Endothelial cell of umbilical vein (primary cell): ENCODE measurements at regions not wholly inside any gene's neighbourhood (a gene's known extent, or its start where the extent isn't known, plus 50 kb on each side); places are given as distances from the start of the nearest gene placed in this dataset.

Experiments used
- BruUV-seq: library from RNA; stranded (reverse); fragments of 400-500 nt; replicated peaks from 2 replicates; lab custom pipeline; 2021; lab: Mats Ljungman, UMichigan
- CTCF ChIA-PET: fragments of 300-600, 350-600 bp; sonication (Branson Sonifier 250); formaldehyde crosslinking; loops from one replicate; lab custom pipeline; 2021; ENCODE audit warnings: antibody characterized with exemption, inconsistent platforms; lab: Charles Lee
- POLR2A ChIA-PET: fragments of 300-600, 350-600 bp; sonication (Branson Sonifier 250); formaldehyde crosslinking; loops from one replicate; lab custom pipeline; 2021; ENCODE audit warnings: antibody characterized with exemption, inconsistent platforms; lab: Charles Lee
- DNase-seq: peaks from one replicate; pipeline ENCODE4 v3.0.0-alpha.2; 2011; ENCODE audit warnings: low read depth, low spot score
- FAIRE-seq: peaks from 2 replicates; lab custom pipeline; 2011; peaks lifted over from hg19 to GRCh38; lab: Jason Lieb, UNC
- H2AFZ ChIP-seq: 2 replicates; pipeline ENCODE4 v1.6.0; 2012; ENCODE audit warnings: low read depth, low read length, control low read depth, inconsistent platforms
- H3K27ac ChIP-seq: 2 replicates; pipeline ENCODE4 v1.5.1; 2011; ENCODE audit warnings: low read depth, mild to moderate bottlenecking, control low read depth, low read length, moderate library complexity; ENCODE audit not compliant: insufficient read depth
- H3K27me3 ChIP-seq, 2 experiments: 2 replicates each; pipeline versions ENCODE4 v1.6.0 to v1.6.1; 2011; ENCODE audit warnings: low read length in 2 of 2, mixed read lengths in 1 of 2; ENCODE audit not compliant: control insufficient read depth in 2 of 2, insufficient read depth in 2 of 2
- H3K36me3 ChIP-seq, 2 experiments: 2 replicates in 1 of 2; 3 replicates in 1 of 2; pipeline ENCODE4 v1.5.1; 2011; ENCODE audit warnings: low read length in 2 of 2, mild to moderate bottlenecking in 1 of 2, moderate library complexity in 1 of 2; ENCODE audit not compliant: control insufficient read depth in 2 of 2, insufficient read depth in 2 of 2; ENCODE audit errors: extremely low read depth in 1 of 2
- H3K4me1 ChIP-seq: 3 replicates; pipeline ENCODE4 v1.5.1; 2011; ENCODE audit warnings: mild to moderate bottlenecking, low read length; ENCODE audit not compliant: control insufficient read depth, insufficient read depth; ENCODE audit errors: extremely low read depth
- H3K4me2 ChIP-seq: 2 replicates; pipeline ENCODE4 v1.6.1; 2011; ENCODE audit warnings: low read length, control low read depth, mixed read lengths; ENCODE audit not compliant: insufficient read depth
- H3K4me3 ChIP-seq, 3 experiments: fragments of 200-600 bp in 1 of 3; sonication (generic), shearing (Covaris generic) in 1 of 3; replicated peaks in 1 of 3; 2 replicates each; pipeline ENCODE4 v1.5.1; 2011 to 2016; ENCODE audit warnings: control low read depth in 3 of 3, low read length in 3 of 3, mild to moderate bottlenecking in 2 of 3, inconsistent platforms in 1 of 3, low read depth in 1 of 3, moderate library complexity in 1 of 3; ENCODE audit not compliant: insufficient read depth in 1 of 3
- H3K79me2 ChIP-seq: 2 replicates; pipeline ENCODE4 v1.6.0; 2012; ENCODE audit warnings: low read length, inconsistent platforms; ENCODE audit not compliant: control insufficient read depth, insufficient read depth
- H3K9ac ChIP-seq: replicated peaks from 2 replicates; pipeline ENCODE3; 2011; ENCODE audit warnings: low read length, control low read depth; ENCODE audit not compliant: insufficient read depth; ENCODE audit errors: extremely low read depth
- H3K9me1 ChIP-seq: replicated peaks from 3 replicates; pipeline ENCODE4 v1.6.0; 2011; ENCODE audit warnings: mild to moderate bottlenecking, low read length; ENCODE audit not compliant: control insufficient read depth, insufficient read depth; ENCODE audit errors: extremely low read depth
- H3K9me3 ChIP-seq: replicated peaks from 2 replicates; pipeline ENCODE4 v1.5.1; 2012; ENCODE audit warnings: low read length, inconsistent platforms; ENCODE audit not compliant: control insufficient read depth, insufficient read depth
- H4K20me1 ChIP-seq: replicated peaks from 2 replicates; pipeline ENCODE3; 2011; ENCODE audit warnings: mild to moderate bottlenecking, low read length; ENCODE audit not compliant: control insufficient read depth, insufficient read depth; ENCODE audit errors: extremely low read depth
- EZH2 ChIP-seq: IDR thresholded peaks from 2 replicates; pipeline ENCODE4 v1.6.1; 2012; ENCODE audit warnings: borderline replicate concordance, low read depth, mild to moderate bottlenecking, moderate library complexity, low read length, inconsistent platforms; ENCODE audit not compliant: severe bottlenecking
- FOS ChIP-seq: IDR thresholded peaks from 2 replicates; pipeline ENCODE4 v1.6.1; 2011; ENCODE audit warnings: mild to moderate bottlenecking, low read length, moderate library complexity, borderline replicate concordance; ENCODE audit not compliant: insufficient read depth
- GATA2 ChIP-seq: IDR thresholded peaks from 2 replicates; pipeline ENCODE4 v1.7.0; 2011; ENCODE audit warnings: low read depth, mild to moderate bottlenecking, moderate library complexity, mixed read lengths, low read length; ENCODE audit not compliant: insufficient read length, insufficient read depth
- JUN ChIP-seq: IDR thresholded peaks from 2 replicates; pipeline ENCODE4 v1.6.1; 2011; ENCODE audit warnings: borderline replicate concordance, low read depth; ENCODE audit not compliant: insufficient read length, insufficient read depth
- MYC ChIP-seq: IDR thresholded peaks from one replicate; pipeline ENCODE4 v1.6.1; 2011; ENCODE audit warnings: mild to moderate bottlenecking, low read depth, low read length
- POLR2A ChIP-seq: IDR thresholded peaks from 2 replicates; pipeline ENCODE4 v1.6.1; 2012; ENCODE audit warnings: low read depth, mild to moderate bottlenecking, control low read depth, low read length
- POLR2AphosphoS5 ChIP-seq: IDR thresholded peaks from 2 replicates; pipeline ENCODE4 v1.6.1; 2012; ENCODE audit warnings: low read depth, mild to moderate bottlenecking, control low read depth, low read length, moderate library complexity; ENCODE audit not compliant: insufficient read depth
- dilution Hi-C: fragments of 300-500 bp; cut with MboI; formaldehyde crosslinking; loops from one replicate; pipeline ENCODE4 v1.15.0; 2019; ENCODE audit warnings: low sequenced_read_pairs; ENCODE audit not compliant: extremely low pct_ligation_motif_present
- intact Hi-C: fragments of 100-400 bp; cut with micrococcal nuclease; formaldehyde crosslinking; loops from one replicate; pipeline ENCODE4 v1.10.0; 2022
- TF ChIP-seq, protein P1 (sequence below), 2 donors: IDR thresholded peaks; 1 replicate in 1 of 2; 2 replicates in 1 of 2; pipeline ENCODE4 v1.5.1; 2011; ENCODE audit warnings: low read length in 2 of 2, mild to moderate bottlenecking in 2 of 2, moderate library complexity in 2 of 2, control low read depth in 1 of 2, inconsistent platforms in 1 of 2, low read depth in 1 of 2; ENCODE audit not compliant: insufficient read depth in 1 of 2; ENCODE audit errors: extremely low read depth in 1 of 2
- TF ChIP-seq, protein P2 (sequence below): IDR thresholded peaks from 2 replicates; pipeline ENCODE4 v1.6.1; 2011; ENCODE audit not compliant: insufficient read depth, insufficient read length

DNA sequence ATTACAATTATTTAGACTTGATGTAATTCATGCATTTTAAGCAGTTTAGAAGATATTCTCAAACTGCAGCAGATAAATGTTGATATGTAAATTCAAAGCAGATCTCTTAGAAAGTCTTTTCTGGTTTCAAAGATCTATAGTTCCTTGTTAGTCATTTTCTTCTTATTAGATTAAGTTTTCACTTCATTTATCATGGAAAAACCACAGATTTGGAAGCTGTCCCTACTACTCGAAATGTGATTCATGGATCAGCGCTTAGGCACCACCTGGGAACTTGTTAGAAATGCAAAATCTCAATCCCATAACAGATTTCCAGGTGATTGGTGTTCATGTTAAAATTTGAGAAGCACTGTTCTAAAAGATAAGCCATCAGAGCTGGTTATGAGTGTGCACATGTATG lies 92.8 kb upstream of the CDH2 start:
- Histone ChIP-seq H3K4me1 (no peaks in the 10 kb centered on the region), H3K27ac (no peak overlapping the region), H4K20me1 (no peaks in the 10 kb centered on the region), H3K9ac (no peak overlapping the region), H3K9me1 (no peaks in the 10 kb centered on the region), H3K9me3 (no peaks in the 10 kb centered on the region), H3K79me2 (no peaks in the 10 kb centered on the region), H3K36me3 (no peaks in the 10 kb centered on the region), H3K4me3 (no peak overlapping the region), H3K4me2 (no peak overlapping the region), H3K27me3 (no peaks in the 10 kb centered on the region), H2AFZ (no peak overlapping the region)
- no peak for DNase-seq
- TF ChIP-seq, protein P1, sequence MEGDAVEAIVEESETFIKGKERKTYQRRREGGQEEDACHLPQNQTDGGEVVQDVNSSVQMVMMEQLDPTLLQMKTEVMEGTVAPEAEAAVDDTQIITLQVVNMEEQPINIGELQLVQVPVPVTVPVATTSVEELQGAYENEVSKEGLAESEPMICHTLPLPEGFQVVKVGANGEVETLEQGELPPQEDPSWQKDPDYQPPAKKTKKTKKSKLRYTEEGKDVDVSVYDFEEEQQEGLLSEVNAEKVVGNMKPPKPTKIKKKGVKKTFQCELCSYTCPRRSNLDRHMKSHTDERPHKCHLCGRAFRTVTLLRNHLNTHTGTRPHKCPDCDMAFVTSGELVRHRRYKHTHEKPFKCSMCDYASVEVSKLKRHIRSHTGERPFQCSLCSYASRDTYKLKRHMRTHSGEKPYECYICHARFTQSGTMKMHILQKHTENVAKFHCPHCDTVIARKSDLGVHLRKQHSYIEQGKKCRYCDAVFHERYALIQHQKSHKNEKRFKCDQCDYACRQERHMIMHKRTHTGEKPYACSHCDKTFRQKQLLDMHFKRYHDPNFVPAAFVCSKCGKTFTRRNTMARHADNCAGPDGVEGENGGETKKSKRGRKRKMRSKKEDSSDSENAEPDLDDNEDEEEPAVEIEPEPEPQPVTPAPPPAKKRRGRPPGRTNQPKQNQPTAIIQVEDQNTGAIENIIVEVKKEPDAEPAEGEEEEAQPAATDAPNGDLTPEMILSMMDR (IDR thresholded peaks at IDR 0.05; ENCODE audit: extremely low read depth in 1 of 2, insufficient read depth in 1 of 2, low read depth in 1 of 2, low read length in 2 of 2) = no peak
- TF ChIP-seq JUN (no peak), POLR2AphosphoS5 (no peak), EZH2 (no peak), GATA2 (no peak), FOS (no peak), POLR2A (no peak), MYC (no peak)
- TF ChIP-seq, protein P2, sequence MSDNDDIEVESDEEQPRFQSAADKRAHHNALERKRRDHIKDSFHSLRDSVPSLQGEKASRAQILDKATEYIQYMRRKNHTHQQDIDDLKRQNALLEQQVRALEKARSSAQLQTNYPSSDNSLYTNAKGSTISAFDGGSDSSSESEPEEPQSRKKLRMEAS = no peak
- FAIRE-seq = no peak
- ChIA-PET CTCF (no interaction called here), POLR2A (no interaction called here)
- intact Hi-C loops (no loop called here), dilution Hi-C loops (no loop called here)
- BruUV-seq = no TSS peak
